Thyroid gland (tissue), 4 donors: ENCODE measurements at regions not wholly inside any gene's neighbourhood (a gene's known extent, or its start where the extent isn't known, plus 50 kb on each side); places are given as distances from the start of the nearest gene placed in this dataset.

Experiments
- DNase-seq, 2 donors: peaks; one replicate each; pipeline ENCODE4 v3.0.0-alpha.2; 2019
- H3K27ac ChIP-seq, 3 donors: fragments of 200-600 bp; sonication (generic); 1 replicate in 2 of 3; 2 replicates in 1 of 3; pipeline ENCODE4 v1.5.1; 2016 to 2019; ENCODE audit warnings: mild to moderate bottlenecking in 1 of 3, moderate library complexity in 1 of 3
- H3K27me3 ChIP-seq: fragments of 200-600 bp; sonication (generic); one replicate; pipeline ENCODE4 v1.5.1; 2019
- H3K36me3 ChIP-seq, 2 donors: fragments of 200-600 bp; sonication (generic); one replicate each; pipeline ENCODE4 v1.5.1; 2016 to 2019
- H3K4me1 ChIP-seq, 2 donors: fragments of 200-600 bp; sonication (generic); one replicate each; pipeline ENCODE4 v1.5.1; 2017 to 2019
- H3K4me3 ChIP-seq, 3 donors: fragments of 200-600 bp; sonication (generic); replicated peaks in 1 of 3; 1 replicate in 2 of 3; 2 replicates in 1 of 3; pipeline ENCODE4 v1.5.1; 2016; ENCODE audit warnings: mild to moderate bottlenecking in 1 of 3
- H3K9me3 ChIP-seq: fragments of 200-600 bp; sonication (generic); one replicate; pipeline ENCODE4 v1.5.1; 2017
- POLR2A ChIP-seq, 2 donors: fragments of 450-650 bp; IDR thresholded peaks; one replicate each; pipeline ENCODE4 v1.6.1; 2017; ENCODE audit warnings: antibody characterized with exemption in 2 of 2, mild to moderate bottlenecking in 2 of 2, moderate library complexity in 1 of 2
- WGBS, 2 donors: methylation state at CpG; one replicate each; pipeline ENCODE4 v1.1.5; 2017; 5-methylcytosine and 5-hydroxymethylcytosine counted together
- intact Hi-C: fragments of 100-400 bp; cut with DNase I; formaldehyde crosslinking; loops from one replicate; pipeline ENCODE4 v1.15.1; 2023
- TF ChIP-seq, protein P1 (sequence below), 6 experiments: fragments of 200-600 bp in 3 of 6; fragments of 450-650 bp in 3 of 6; sonication (generic) in 3 of 6; IDR thresholded peaks; one replicate each; pipeline ENCODE4 v1.5.1; 2016 to 2019; ENCODE audit warnings: antibody characterized with exemption in 6 of 6, mild to moderate bottlenecking in 2 of 6, inconsistent platforms in 1 of 6, moderate library complexity in 1 of 6

DNA sequence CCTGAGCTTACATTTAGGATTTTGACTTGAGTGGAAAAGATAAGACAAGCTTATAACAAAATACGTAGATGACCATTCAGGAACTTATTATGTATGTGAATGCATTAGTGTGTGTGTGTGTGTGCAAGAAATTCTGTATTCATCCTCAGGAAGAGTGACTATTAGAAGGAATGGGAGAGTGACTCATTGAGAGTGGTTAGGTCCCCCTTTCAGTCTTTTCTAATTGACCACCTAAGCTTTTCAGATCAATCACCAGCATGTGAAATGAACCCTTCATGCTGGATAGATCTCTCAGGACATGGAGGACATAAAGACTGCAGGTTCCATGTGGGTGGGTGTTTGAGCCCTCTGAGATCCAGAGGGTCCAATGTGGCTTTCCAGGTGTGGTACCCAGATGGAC lies 153.5 kb downstream of the MBL2 start:
- intact Hi-C loops = no loop called here
- H3K4me1 ChIP-seq = no peaks in the 10 kb centered on the region
- H3K27ac ChIP-seq = no peak overlapping the region
- H3K4me3 ChIP-seq = no peak overlapping the region
- DNase-seq = no peak
- no peaks in the 10 kb centered on the region for H3K9me3 ChIP-seq
- no peaks in the 10 kb centered on the region for H3K27me3 ChIP-seq
- H3K36me3 ChIP-seq = no peaks in the 10 kb centered on the region
- TF ChIP-seq, protein P1, sequence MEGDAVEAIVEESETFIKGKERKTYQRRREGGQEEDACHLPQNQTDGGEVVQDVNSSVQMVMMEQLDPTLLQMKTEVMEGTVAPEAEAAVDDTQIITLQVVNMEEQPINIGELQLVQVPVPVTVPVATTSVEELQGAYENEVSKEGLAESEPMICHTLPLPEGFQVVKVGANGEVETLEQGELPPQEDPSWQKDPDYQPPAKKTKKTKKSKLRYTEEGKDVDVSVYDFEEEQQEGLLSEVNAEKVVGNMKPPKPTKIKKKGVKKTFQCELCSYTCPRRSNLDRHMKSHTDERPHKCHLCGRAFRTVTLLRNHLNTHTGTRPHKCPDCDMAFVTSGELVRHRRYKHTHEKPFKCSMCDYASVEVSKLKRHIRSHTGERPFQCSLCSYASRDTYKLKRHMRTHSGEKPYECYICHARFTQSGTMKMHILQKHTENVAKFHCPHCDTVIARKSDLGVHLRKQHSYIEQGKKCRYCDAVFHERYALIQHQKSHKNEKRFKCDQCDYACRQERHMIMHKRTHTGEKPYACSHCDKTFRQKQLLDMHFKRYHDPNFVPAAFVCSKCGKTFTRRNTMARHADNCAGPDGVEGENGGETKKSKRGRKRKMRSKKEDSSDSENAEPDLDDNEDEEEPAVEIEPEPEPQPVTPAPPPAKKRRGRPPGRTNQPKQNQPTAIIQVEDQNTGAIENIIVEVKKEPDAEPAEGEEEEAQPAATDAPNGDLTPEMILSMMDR (IDR thresholded peaks at IDR 0.05) = no peak
- no peak for TF ChIP-seq POLR2A (IDR thresholded peaks at IDR 0.05)
- WGBS, 2 donors = 92 to 94% methylated on average over 1 of the region's 1 CpG

DNA sequence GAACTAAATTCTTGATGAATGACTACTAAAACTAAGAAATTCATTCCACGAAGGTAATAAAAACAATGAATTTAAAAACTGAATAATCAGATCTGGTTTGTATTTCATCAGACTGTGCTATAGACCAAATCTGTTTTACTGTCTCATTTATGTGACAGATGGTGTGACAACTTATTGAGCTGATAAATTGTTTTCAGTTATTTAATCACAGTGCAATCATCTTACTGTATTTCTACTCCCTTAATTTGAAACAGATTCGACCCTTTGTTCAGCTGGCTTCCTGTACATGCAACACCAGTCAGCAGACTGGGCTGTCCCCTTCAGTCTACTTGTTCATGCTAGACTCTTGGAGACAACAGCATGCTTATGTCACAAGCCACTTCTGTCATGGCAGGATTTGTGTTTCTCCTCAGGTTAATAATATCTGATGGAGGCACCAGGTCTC lies 150.9 kb downstream of the MBL2 start:
- no peaks in the 10 kb centered on the region for H3K4me1 ChIP-seq
- WGBS, 2 donors = 35 to 38% methylated on average over 2 of the region's 2 CpGs
- TF ChIP-seq, protein P1 (IDR thresholded peaks at IDR 0.05) = no peak
- TF ChIP-seq POLR2A (IDR thresholded peaks at IDR 0.05) = no peak
- intact Hi-C loops = no loop called here
- H3K4me3 ChIP-seq = no peak overlapping the region
- no peaks in the 10 kb centered on the region for H3K36me3 ChIP-seq
- DNase-seq = peak in 1 of 2 donors; percentile 10
- H3K9me3 ChIP-seq = no peaks in the 10 kb centered on the region
- H3K27ac ChIP-seq = no peak overlapping the region
- no peaks in the 10 kb centered on the region for H3K27me3 ChIP-seq

DNA sequence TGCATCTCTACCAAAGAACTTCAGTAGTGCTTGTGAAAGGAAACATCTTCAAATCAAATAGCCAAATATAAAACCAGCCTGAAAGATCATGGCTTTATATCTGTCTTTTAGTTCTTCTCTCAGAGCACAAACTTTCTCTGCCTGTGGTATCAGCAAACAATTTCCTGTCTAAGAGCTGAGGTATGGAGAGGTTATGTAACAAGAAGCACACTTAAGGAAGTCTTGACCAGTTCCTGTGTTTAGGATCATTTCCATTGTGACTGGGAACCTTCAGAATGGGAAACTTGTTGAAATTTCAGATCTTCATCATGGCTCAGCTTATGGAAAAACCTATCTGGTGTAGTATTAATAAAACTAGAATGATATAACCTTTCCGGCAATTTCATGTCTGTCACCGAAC lies 148.8 kb downstream of the MBL2 start:
- TF ChIP-seq, protein P1 (IDR thresholded peaks at IDR 0.05) = no peak
- no peak for TF ChIP-seq POLR2A (IDR thresholded peaks at IDR 0.05)
- no peak overlapping the region for H3K27ac ChIP-seq
- intact Hi-C loops = no loop called here
- DNase-seq = no peak
- H3K9me3 ChIP-seq = no peaks in the 10 kb centered on the region
- H3K4me3 ChIP-seq = no peak overlapping the region
- WGBS, 2 donors = 95% methylated on average over 2 of the region's 2 CpGs
- H3K4me1 ChIP-seq = no peaks in the 10 kb centered on the region
- H3K27me3 ChIP-seq = no peaks in the 10 kb centered on the region
- no peaks in the 10 kb centered on the region for H3K36me3 ChIP-seq

DNA sequence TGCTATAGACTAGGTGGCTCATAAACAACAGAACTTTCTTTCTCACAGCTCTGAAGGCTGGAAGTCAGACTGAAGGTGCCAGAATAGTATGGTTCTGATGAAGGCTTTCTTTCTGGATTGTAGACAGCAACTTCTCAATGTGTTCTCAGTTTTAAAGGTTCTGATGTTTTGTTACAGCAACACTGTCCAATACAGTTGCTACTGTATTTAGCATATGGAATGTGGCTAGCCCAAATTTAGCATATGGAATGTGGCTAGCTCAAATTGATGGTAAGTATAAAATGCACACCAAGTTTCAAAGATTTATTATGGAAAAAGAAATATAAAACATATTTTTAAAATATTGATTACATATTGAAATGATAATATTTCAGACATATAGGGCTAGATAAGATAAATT lies 145.3 kb downstream of the MBL2 start:
- no peaks in the 10 kb centered on the region for H3K36me3 ChIP-seq
- H3K27ac ChIP-seq = no peak overlapping the region
- no peak for TF ChIP-seq POLR2A (IDR thresholded peaks at IDR 0.05)
- TF ChIP-seq, protein P1 (IDR thresholded peaks at IDR 0.05) = no peak
- no peak overlapping the region for H3K4me3 ChIP-seq
- DNase-seq = no peak
- no peaks in the 10 kb centered on the region for H3K4me1 ChIP-seq
- intact Hi-C loops = no loop called here
- H3K27me3 ChIP-seq = no peaks in the 10 kb centered on the region
- no peaks in the 10 kb centered on the region for H3K9me3 ChIP-seq

DNA sequence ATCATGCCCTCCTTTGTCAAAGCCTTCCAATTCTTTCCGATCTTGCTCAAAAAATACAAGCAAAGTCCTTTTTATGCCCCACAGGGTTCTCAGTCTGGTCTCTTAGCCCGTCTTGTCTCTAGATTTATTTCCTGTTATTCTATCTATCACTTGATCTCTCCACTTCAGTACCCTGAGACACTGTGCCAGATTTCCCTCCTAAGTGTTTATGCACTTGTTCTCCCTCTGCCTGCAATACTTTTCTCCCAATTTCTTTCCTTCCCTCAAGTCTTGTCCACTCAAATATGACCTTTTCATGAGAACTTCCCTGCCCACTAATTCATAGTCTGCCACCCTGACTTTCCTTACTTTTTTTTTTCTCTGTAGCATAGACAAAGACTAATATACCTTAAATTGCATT lies 141.4 kb downstream of the MBL2 start:
- H3K27me3 ChIP-seq = no peaks in the 10 kb centered on the region
- no peak overlapping the region for H3K4me3 ChIP-seq
- H3K36me3 ChIP-seq = no peaks in the 10 kb centered on the region
- H3K9me3 ChIP-seq = no peaks in the 10 kb centered on the region
- intact Hi-C loops = no loop called here
- TF ChIP-seq, protein P1 (IDR thresholded peaks at IDR 0.05) = no peak
- no peak for TF ChIP-seq POLR2A (IDR thresholded peaks at IDR 0.05)
- H3K27ac ChIP-seq = peak overlapping the region in 1 of 3 donors; percentile 23
- DNase-seq = peak in 1 of 2 donors; percentile 50
- WGBS, 2 donors = 30 to 41% methylated on average over 2 of the region's 2 CpGs
- H3K4me1 ChIP-seq = no peaks in the 10 kb centered on the region
